ENCODE measurements at regions not wholly inside any gene's neighbourhood (a gene's known extent, or its start where the extent isn't known, plus 50 kb on each side); places are given as distances from the start of the nearest gene placed in this dataset.
"Not testable (repeated sequence)": the region's sequence is repeated elsewhere in the genome, so short reads cannot be mapped to it uniquely, and the experiment has no call there.

GRCh38 chr2:13522917-13523821 lies 806.4 kb downstream of the TRIB2 start:
- DNase-seq = no peak
- intact Hi-C loops (cut with DNase I, micrococcal nuclease) = no loop called here
- no peak for ATAC-seq

- intact Hi-C loops (cut with DNase I, micrococcal nuclease) = no loop called here
- no peak for ATAC-seq
- DNase-seq = no peak
Observed at GRCh38 chr2:13524492-13524891, 807.8 kb downstream of the TRIB2 start.

- ATAC-seq; DNase-seq; intact Hi-C loops (cut with DNase I, micrococcal nuclease): not testable (repeated sequence)
Observed at GRCh38 chr2:13531735-13532410, 815.1 kb downstream of the TRIB2 start.

GRCh38 chr2:13532781-13533523 lies 816.2 kb downstream of the TRIB2 start:
- intact Hi-C loops (cut with DNase I, micrococcal nuclease); DNase-seq; ATAC-seq: not testable (repeated sequence)

GRCh38 chr2:13533524-13533922 lies 816.8 kb downstream of the TRIB2 start:
- ATAC-seq = no peak
- no peak for DNase-seq
- intact Hi-C loops (cut with DNase I, micrococcal nuclease) = no loop called here

- intact Hi-C loops (cut with DNase I, micrococcal nuclease) = no loop called here
- DNase-seq = no peak
Observed at GRCh38 chr2:13536941-13537340, 820.2 kb downstream of the TRIB2 start.

GRCh38 chr2:13537771-13538349 lies 821.1 kb downstream of the TRIB2 start:
- DNase-seq = no peak
- no peak for ATAC-seq

More at GRCh38 chr2:13536941-13537340, 820.2 kb downstream of the TRIB2 start:
- no peak for ATAC-seq

GRCh38 chr2:13539296-13539695 lies 822.6 kb downstream of the TRIB2 start:
- intact Hi-C loops (cut with DNase I, micrococcal nuclease) = no loop called here
- DNase-seq (no peak), ATAC-seq (no peak)

More at GRCh38 chr2:13537771-13538349, 821.1 kb downstream of the TRIB2 start:
- intact Hi-C loops (cut with DNase I, micrococcal nuclease) = no loop called here

- no peak for ATAC-seq
- no peak for DNase-seq
- intact Hi-C loops (cut with DNase I, micrococcal nuclease) = no loop called here
Observed at GRCh38 chr2:13542061-13542460, 825.3 kb downstream of the TRIB2 start.

GRCh38 chr2:13542642-13543041 lies 825.9 kb downstream of the TRIB2 start:
- intact Hi-C loops (cut with DNase I, micrococcal nuclease) = no loop called here
- no peak for ATAC-seq

GRCh38 chr2:13543550-13543949 lies 826.8 kb downstream of the TRIB2 start:
- no peak for DNase-seq
- no peak for ATAC-seq
- intact Hi-C loops (cut with DNase I, micrococcal nuclease) = no loop called here

More at GRCh38 chr2:13542642-13543041, 825.9 kb downstream of the TRIB2 start:
- DNase-seq = no peak

- intact Hi-C loops (cut with DNase I, micrococcal nuclease) = no loop called here
- ATAC-seq = no peak
Observed at GRCh38 chr2:13545320-13545719, 828.6 kb downstream of the TRIB2 start.

GRCh38 chr2:13546131-13546530 lies 829.4 kb downstream of the TRIB2 start:
- ATAC-seq = no peak
- no peak for DNase-seq
- intact Hi-C loops (cut with DNase I, micrococcal nuclease) = no loop called here

More at GRCh38 chr2:13545320-13545719, 828.6 kb downstream of the TRIB2 start:
- DNase-seq = no peak

GRCh38 chr2:13550285-13551231 lies 833.8 kb downstream of the TRIB2 start:
- intact Hi-C loops (cut with DNase I, micrococcal nuclease) = no loop called here
- DNase-seq = no peak
- ATAC-seq = no peak

- DNase-seq = no peak
- intact Hi-C loops (cut with DNase I, micrococcal nuclease) = no loop called here
Observed at GRCh38 chr2:13558368-13558767, 841.6 kb downstream of the TRIB2 start.

GRCh38 chr2:13560322-13560721 lies 843.6 kb downstream of the TRIB2 start:
- intact Hi-C loops (cut with DNase I, micrococcal nuclease) = no loop called here
- no peak for ATAC-seq
- no peak for DNase-seq

More at GRCh38 chr2:13558368-13558767, 841.6 kb downstream of the TRIB2 start:
- ATAC-seq = no peak

GRCh38 chr2:13572466-13572865 lies 855.7 kb downstream of the TRIB2 start:
- ATAC-seq (no peak), DNase-seq (no peak)
- intact Hi-C loops (cut with DNase I, micrococcal nuclease) = no loop called here

GRCh38 chr2:13574831-13575230 lies 858.1 kb downstream of the TRIB2 start:
- DNase-seq = no peak
- intact Hi-C loops (cut with DNase I, micrococcal nuclease) = no loop called here
- ATAC-seq = no peak

All from left colon (tissue), 2 donors.